Spleen (tissue), 7 donors: ENCODE measurements at regions not wholly inside any gene's neighbourhood (a gene's known extent, or its start where the extent isn't known, plus 50 kb on each side); places are given as distances from the start of the nearest gene placed in this dataset.

Experiments
- CTCF ChIP-seq, 11 experiments: fragments of 200-600 bp in 7 of 11; fragments of 450-650 bp in 4 of 11; sonication (generic) in 4 of 11; IDR thresholded peaks in 8 of 11; conservative IDR thresholded peaks in 3 of 11; 1 replicate in 7 of 11; 2 replicates in 4 of 11; pipeline versions ENCODE4 v1.4.0 to v1.8.0; 2016 to 2021; ENCODE audit warnings: antibody characterized with exemption in 11 of 11, inconsistent platforms in 4 of 11, mild to moderate bottlenecking in 1 of 11
- POLR2AphosphoS5 ChIP-seq, 3 donors: sonication (generic); formaldehyde crosslinking; IDR thresholded peaks; one replicate each; pipeline ENCODE4 v1.5.1; 2017; ENCODE audit warnings: antibody characterized with exemption in 3 of 3
- donor health status: DM: no; HTN: no; CAD: no; lungs with moderate emphysema.
- donor health status: DM: no; HTN: no; CAD: no.
- donor health status: DM: no; HTN: no; CAD: no.

- TF ChIP-seq CTCF (IDR thresholded peaks at IDR 0.05 in 8 of 11, conservative IDR thresholded peaks at IDR 0.05 in 3 of 11) (no peak), POLR2AphosphoS5 (IDR thresholded peaks at IDR 0.05) (no peak)
Observed at GRCh38 chr4:177103619-177104018, 206.1 kb upstream of the NEIL3 start.
